ENCODE measurements at regions not wholly inside any gene's neighbourhood (a gene's known extent, or its start where the extent isn't known, plus 50 kb on each side); places are given as distances from the start of the nearest gene placed in this dataset.

DNA sequence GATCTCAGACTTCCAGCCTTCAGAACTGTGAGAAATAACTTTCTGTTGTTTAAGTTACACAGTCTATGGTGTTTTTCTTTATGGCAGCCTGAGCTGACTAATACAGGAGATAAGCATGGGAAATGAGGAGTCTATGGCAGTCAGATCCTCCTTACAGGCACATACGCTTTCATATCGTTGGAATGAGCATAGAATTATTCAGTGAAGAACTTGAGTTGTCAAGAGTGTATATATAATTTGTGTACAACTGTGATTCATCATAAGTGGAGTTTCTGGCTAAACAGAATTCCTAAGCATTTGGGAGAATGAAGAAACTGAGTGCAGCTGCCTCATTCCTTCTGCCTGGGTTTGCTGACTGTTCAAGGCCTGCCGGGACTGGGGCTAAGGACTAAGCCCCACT lies 516.7 kb downstream of the ADRA2A start:
- TF ChIP-seq ZNF274 (IDR thresholded peaks at IDR 0.05; ENCODE audit: borderline replicate concordance, extremely low read depth, low read length), result no peak
- TF ChIP-seq, protein P1, sequence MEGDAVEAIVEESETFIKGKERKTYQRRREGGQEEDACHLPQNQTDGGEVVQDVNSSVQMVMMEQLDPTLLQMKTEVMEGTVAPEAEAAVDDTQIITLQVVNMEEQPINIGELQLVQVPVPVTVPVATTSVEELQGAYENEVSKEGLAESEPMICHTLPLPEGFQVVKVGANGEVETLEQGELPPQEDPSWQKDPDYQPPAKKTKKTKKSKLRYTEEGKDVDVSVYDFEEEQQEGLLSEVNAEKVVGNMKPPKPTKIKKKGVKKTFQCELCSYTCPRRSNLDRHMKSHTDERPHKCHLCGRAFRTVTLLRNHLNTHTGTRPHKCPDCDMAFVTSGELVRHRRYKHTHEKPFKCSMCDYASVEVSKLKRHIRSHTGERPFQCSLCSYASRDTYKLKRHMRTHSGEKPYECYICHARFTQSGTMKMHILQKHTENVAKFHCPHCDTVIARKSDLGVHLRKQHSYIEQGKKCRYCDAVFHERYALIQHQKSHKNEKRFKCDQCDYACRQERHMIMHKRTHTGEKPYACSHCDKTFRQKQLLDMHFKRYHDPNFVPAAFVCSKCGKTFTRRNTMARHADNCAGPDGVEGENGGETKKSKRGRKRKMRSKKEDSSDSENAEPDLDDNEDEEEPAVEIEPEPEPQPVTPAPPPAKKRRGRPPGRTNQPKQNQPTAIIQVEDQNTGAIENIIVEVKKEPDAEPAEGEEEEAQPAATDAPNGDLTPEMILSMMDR (IDR thresholded peaks at IDR 0.05; ENCODE audit: control extremely low read depth in 1 of 3, insufficient read depth in 1 of 3, low read depth in 1 of 3, low read length in 3 of 3), result no peak
- no peak for TF ChIP-seq CHD1 (IDR thresholded peaks at IDR 0.05; ENCODE audit: low read depth, low read length)
- TF ChIP-seq EP300 (IDR thresholded peaks at IDR 0.05; ENCODE audit: borderline replicate concordance in 1 of 2, low read depth in 2 of 2, low read length in 2 of 2), result no peak
- no peak for TF ChIP-seq CHD2 (IDR thresholded peaks at IDR 0.05; ENCODE audit: low read length)
- no peak for TF ChIP-seq JUND (IDR thresholded peaks at IDR 0.05; ENCODE audit: low read length)
- TF ChIP-seq EZH2 (IDR thresholded peaks at IDR 0.05; ENCODE audit: low read depth, low read length, severe bottlenecking), result no peak
- no peak for TF ChIP-seq CBX8 (IDR thresholded peaks at IDR 0.05; ENCODE audit: borderline replicate concordance, low read depth, low read length)

Data from H1 (cell line).